Trophoblast cell (in vitro differentiated cells and primary cell): ENCODE measurements at regions not wholly inside any gene's neighbourhood (a gene's known extent, or its start where the extent isn't known, plus 50 kb on each side); places are given as distances from the start of the nearest gene placed in this dataset.
"Not testable (repeated sequence)": the region's sequence is repeated elsewhere in the genome, so short reads cannot be mapped to it uniquely, and the experiment has no call there.

Experiments used
- DNase-seq, 2 donors: peaks; one replicate each; pipeline ENCODE4 v3.0.0-alpha.2; 2016
- H2AFZ ChIP-seq: 2 replicates; pipeline ENCODE4 v1.6.1; 2013; ENCODE audit warnings: low read length, moderate library complexity, mild to moderate bottlenecking; ENCODE audit not compliant: insufficient read depth, poor library complexity
- H2AK5ac ChIP-seq: 2 replicates; pipeline ENCODE4 v1.6.1; 2013; ENCODE audit warnings: mild to moderate bottlenecking, low read length
- H2BK120ac ChIP-seq: 2 replicates; pipeline ENCODE4 v1.6.1; 2013; ENCODE audit warnings: low read length, mild to moderate bottlenecking, moderate library complexity; ENCODE audit not compliant: insufficient read depth, poor library complexity
- H2BK12ac ChIP-seq: 2 replicates; pipeline ENCODE4 v1.6.1; 2013; ENCODE audit warnings: mild to moderate bottlenecking, low read length, moderate library complexity
- H2BK5ac ChIP-seq: 2 replicates; pipeline ENCODE4 v1.6.1; 2013; ENCODE audit warnings: low read length, low read depth, moderate library complexity, mild to moderate bottlenecking; ENCODE audit not compliant: poor library complexity
- H3K14ac ChIP-seq: 2 replicates; pipeline ENCODE4 v1.6.1; 2013; ENCODE audit warnings: mild to moderate bottlenecking, low read length
- H3K18ac ChIP-seq: 2 replicates; pipeline ENCODE4 v1.6.1; 2013; ENCODE audit warnings: mild to moderate bottlenecking, low read length
- H3K23ac ChIP-seq: 2 replicates; pipeline ENCODE4 v1.6.1; 2013; ENCODE audit warnings: low read length
- H3K27ac ChIP-seq: 2 replicates; pipeline ENCODE4 v1.5.1; 2013; ENCODE audit warnings: low read depth, mild to moderate bottlenecking, inconsistent platforms, low read length, moderate library complexity
- H3K27me3 ChIP-seq: 2 replicates; pipeline ENCODE4 v1.6.1; 2013; ENCODE audit warnings: inconsistent platforms, mild to moderate bottlenecking, low read length, moderate library complexity; ENCODE audit not compliant: insufficient read depth
- H3K36me3 ChIP-seq, 2 experiments: 1 replicate in 1 of 2; 2 replicates in 1 of 2; pipeline ENCODE4 v1.6.1; 2013; ENCODE audit warnings: low read length in 2 of 2, mild to moderate bottlenecking in 2 of 2, moderate library complexity in 1 of 2; ENCODE audit not compliant: insufficient read depth in 2 of 2, control insufficient read depth in 1 of 2
- H3K4ac ChIP-seq: 2 replicates; pipeline ENCODE4 v1.6.1; 2013; ENCODE audit warnings: low read depth, mild to moderate bottlenecking, low read length, moderate library complexity
- H3K4me1 ChIP-seq, 2 experiments: 1 replicate in 1 of 2; 2 replicates in 1 of 2; pipeline ENCODE4 v1.6.1; 2013; ENCODE audit warnings: low read length in 2 of 2, mild to moderate bottlenecking in 2 of 2, moderate library complexity in 1 of 2; ENCODE audit not compliant: insufficient read depth in 2 of 2, control insufficient read depth in 1 of 2
- H3K4me2 ChIP-seq: 2 replicates; pipeline ENCODE4 v1.6.1; 2013; ENCODE audit warnings: inconsistent platforms, mild to moderate bottlenecking, low read length, moderate library complexity
- H3K4me3 ChIP-seq: 2 replicates; pipeline ENCODE4 v1.5.1; 2013; ENCODE audit warnings: mild to moderate bottlenecking, low read depth, low read length, inconsistent platforms
- H3K79me1 ChIP-seq: one replicate; pipeline ENCODE4 v1.6.1; 2013; ENCODE audit warnings: low read length
- H3K79me2 ChIP-seq: 2 replicates; pipeline ENCODE4 v1.6.1; 2013; ENCODE audit warnings: low read length, mild to moderate bottlenecking; ENCODE audit not compliant: control insufficient read depth, insufficient read depth, poor library complexity
- H3K9ac ChIP-seq: 2 replicates; pipeline ENCODE4 v1.6.1; 2013; ENCODE audit warnings: mild to moderate bottlenecking, low read length
- H3K9me3 ChIP-seq: 2 replicates; pipeline ENCODE4 v1.6.1; 2013; ENCODE audit warnings: low read depth, mild to moderate bottlenecking, control low read depth, inconsistent platforms, low read length; ENCODE audit not compliant: insufficient read depth
- H4K12ac ChIP-seq: 2 replicates; pipeline ENCODE4 v1.6.1; 2013; ENCODE audit warnings: low read depth, mild to moderate bottlenecking, low read length, moderate library complexity
- H4K8ac ChIP-seq: 2 replicates; pipeline ENCODE4 v1.6.1; 2013; ENCODE audit warnings: low read depth, mild to moderate bottlenecking, low read length, moderate library complexity
- H4K91ac ChIP-seq: one replicate; pipeline ENCODE4 v1.6.1; 2013; ENCODE audit warnings: low read depth, mild to moderate bottlenecking, low read length, moderate library complexity
- WGBS: extraction: QIAGEN DNeasy Blood & Tissue Kit; methylation state at CpG from one replicate; pipeline ENCODE4 v1.1.7; 2013; ENCODE audit warnings: missing lambda C conversion rate; ENCODE audit not compliant: insufficient read length, insufficient coverage; ENCODE audit errors: extremely low coverage; 5-methylcytosine and 5-hydroxymethylcytosine counted together

- H3K27me3 ChIP-seq, H3K9ac ChIP-seq, DNase-seq, H2BK12ac ChIP-seq, H3K4ac ChIP-seq, H2BK5ac ChIP-seq, H2BK120ac ChIP-seq, H3K9me3 ChIP-seq, H3K79me1 ChIP-seq, H2AFZ ChIP-seq, H2AK5ac ChIP-seq, H4K12ac ChIP-seq, H4K8ac ChIP-seq, H4K91ac ChIP-seq, H3K23ac ChIP-seq, H3K18ac ChIP-seq, H3K79me2 ChIP-seq, H3K14ac ChIP-seq, H3K27ac ChIP-seq, H3K36me3 ChIP-seq, H3K4me2 ChIP-seq, H3K4me3 ChIP-seq, H3K4me1 ChIP-seq: not testable (repeated sequence)
- WGBS = no CpG with 5 or more reads among the region's 21 CpGs
Measured at GRCh38 chrX:90995191-90995590, 439.4 kb upstream of the PABPC5 start.

- not testable (repeated sequence) for H3K4ac ChIP-seq, H4K12ac ChIP-seq, H3K79me2 ChIP-seq, DNase-seq, H3K9ac ChIP-seq, H4K91ac ChIP-seq, H2BK120ac ChIP-seq, H3K18ac ChIP-seq, H2BK5ac ChIP-seq, H3K4me1 ChIP-seq, H3K27me3 ChIP-seq, H3K36me3 ChIP-seq, H3K23ac ChIP-seq, H2BK12ac ChIP-seq, H3K14ac ChIP-seq, H4K8ac ChIP-seq, H3K4me3 ChIP-seq, H2AFZ ChIP-seq, H3K4me2 ChIP-seq, H3K27ac ChIP-seq, H3K79me1 ChIP-seq, H3K9me3 ChIP-seq, H2AK5ac ChIP-seq
- no CpG with 5 or more reads among the region's 5 CpGs for WGBS
Measured at GRCh38 chrX:91018111-91018510, 416.5 kb upstream of the PABPC5 start.

- no peak overlapping the region for H4K12ac ChIP-seq
- H3K9me3 ChIP-seq = no peaks in the 10 kb centered on the region
- H4K91ac ChIP-seq = no peak overlapping the region
- no peaks in the 10 kb centered on the region for H3K79me2 ChIP-seq
- no peak overlapping the region for H3K4me3 ChIP-seq
- H2BK120ac ChIP-seq = no peak overlapping the region
- no peak overlapping the region for H2AFZ ChIP-seq
- no peak overlapping the region for H3K4me2 ChIP-seq
- H3K27ac ChIP-seq = no peak overlapping the region
- H4K8ac ChIP-seq = no peak overlapping the region
- no peak overlapping the region for H3K23ac ChIP-seq
- H3K27me3 ChIP-seq = no peaks in the 10 kb centered on the region
- H3K36me3 ChIP-seq = no peaks in the 10 kb centered on the region
- no peak overlapping the region for H2BK5ac ChIP-seq
- no peak overlapping the region for H3K14ac ChIP-seq
- H3K79me1 ChIP-seq = no peaks in the 10 kb centered on the region
- no peak overlapping the region for H2BK12ac ChIP-seq
- H2AK5ac ChIP-seq = no peak overlapping the region
- H3K4me1 ChIP-seq = no peaks in the 10 kb centered on the region
- WGBS = no CpG with 5 or more reads among the region's 2 CpGs
- DNase-seq = no peak
- H3K4ac ChIP-seq = no peak overlapping the region
- no peak overlapping the region for H3K18ac ChIP-seq
- H3K9ac ChIP-seq = no peak overlapping the region
Measured at GRCh38 chrX:91039777-91040176, 394.9 kb upstream of the PABPC5 start.

- Histone ChIP-seq H4K12ac (no peak overlapping the region), H4K91ac (no peak overlapping the region), H2BK5ac (no peak overlapping the region), H3K79me2 (no peaks in the 10 kb centered on the region), H3K27ac (no peak overlapping the region), H3K14ac (no peak overlapping the region), H3K4ac (no peak overlapping the region), H2BK120ac (no peak overlapping the region), H3K9ac (no peak overlapping the region), H3K4me3 (no peak overlapping the region), H2AFZ (no peak overlapping the region), H3K4me1 (no peaks in the 10 kb centered on the region), H3K4me2 (no peak overlapping the region), H2AK5ac (no peak overlapping the region), H3K9me3 (no peaks in the 10 kb centered on the region), H3K27me3 (no peaks in the 10 kb centered on the region), H4K8ac (no peak overlapping the region), H3K79me1 (no peaks in the 10 kb centered on the region), H3K36me3 (no peaks in the 10 kb centered on the region), H3K18ac (no peak overlapping the region), H2BK12ac (no peak overlapping the region), H3K23ac (no peak overlapping the region)
- DNase-seq = no peak
- no CpG with 5 or more reads among the region's 5 CpGs for WGBS
Measured at GRCh38 chrX:91066104-91066503, 368.5 kb upstream of the PABPC5 start.
